ENCODE measurements at regions not wholly inside any gene's neighbourhood (a gene's known extent, or its start where the extent isn't known, plus 50 kb on each side); places are given as distances from the start of the nearest gene placed in this dataset.

GRCh38 chr18:11367351-11367750, 218.0 kb upstream of the PIEZO2 start:
- TF ChIP-seq, protein P1, sequence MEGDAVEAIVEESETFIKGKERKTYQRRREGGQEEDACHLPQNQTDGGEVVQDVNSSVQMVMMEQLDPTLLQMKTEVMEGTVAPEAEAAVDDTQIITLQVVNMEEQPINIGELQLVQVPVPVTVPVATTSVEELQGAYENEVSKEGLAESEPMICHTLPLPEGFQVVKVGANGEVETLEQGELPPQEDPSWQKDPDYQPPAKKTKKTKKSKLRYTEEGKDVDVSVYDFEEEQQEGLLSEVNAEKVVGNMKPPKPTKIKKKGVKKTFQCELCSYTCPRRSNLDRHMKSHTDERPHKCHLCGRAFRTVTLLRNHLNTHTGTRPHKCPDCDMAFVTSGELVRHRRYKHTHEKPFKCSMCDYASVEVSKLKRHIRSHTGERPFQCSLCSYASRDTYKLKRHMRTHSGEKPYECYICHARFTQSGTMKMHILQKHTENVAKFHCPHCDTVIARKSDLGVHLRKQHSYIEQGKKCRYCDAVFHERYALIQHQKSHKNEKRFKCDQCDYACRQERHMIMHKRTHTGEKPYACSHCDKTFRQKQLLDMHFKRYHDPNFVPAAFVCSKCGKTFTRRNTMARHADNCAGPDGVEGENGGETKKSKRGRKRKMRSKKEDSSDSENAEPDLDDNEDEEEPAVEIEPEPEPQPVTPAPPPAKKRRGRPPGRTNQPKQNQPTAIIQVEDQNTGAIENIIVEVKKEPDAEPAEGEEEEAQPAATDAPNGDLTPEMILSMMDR (conservative IDR thresholded peaks at IDR 0.05 in 1 of 2, IDR thresholded peaks at IDR 0.05 in 1 of 2; ENCODE audit: low read depth in 1 of 2, low read length in 2 of 2) = no peak
- no peak for TF ChIP-seq EZH2 (IDR thresholded peaks at IDR 0.05; ENCODE audit: low read length, missing control alignments)
